ENCODE measurements at regions not wholly inside any gene's neighbourhood (a gene's known extent, or its start where the extent isn't known, plus 50 kb on each side); places are given as distances from the start of the nearest gene placed in this dataset.

- peaks cover 1% of the 10 kb centered on the region for H3K4me1 Mint-ChIP-seq (ENCODE audit: low read depth)
- no peaks in the 10 kb centered on the region for H3K36me3 Mint-ChIP-seq (ENCODE audit: low read depth)
- CTCF ChIA-PET: interaction anchor here (1.0 to 2.5 kb wide), 2 partner anchors 35 kb away, joined by 3 to 10 read pairs; no protein-coding TSS in a partner anchor
- no peaks in the 10 kb centered on the region for H3K9me3 Mint-ChIP-seq
- no peaks in the 10 kb centered on the region for H3K27me3 Mint-ChIP-seq
- DNase-seq: no peak
- POLR2A ChIA-PET: no interaction called here
- intact Hi-C loops (cut with micrococcal nuclease): no loop called here
- no peak overlapping the region for H3K27ac Mint-ChIP-seq
- no peak overlapping the region for H3K4me3 Mint-ChIP-seq
- TF ChIP-seq CTCF (IDR thresholded peaks at IDR 0.05): no peak
- no peak for ATAC-seq
These were observed 65.4 kb upstream of the GLS start for GRCh38 chr2:190815226-190815625.

- ChIA-PET CTCF (no interaction called here), POLR2A (no interaction called here)
- Mint-ChIP-seq H3K9me3 (no peaks in the 10 kb centered on the region), H3K4me3 (no peak overlapping the region), H3K4me1 (ENCODE audit: low read depth) (no peaks in the 10 kb centered on the region), H3K27ac (no peak overlapping the region), H3K27me3 (no peaks in the 10 kb centered on the region), H3K36me3 (ENCODE audit: low read depth) (no peaks in the 10 kb centered on the region)
- intact Hi-C loops (cut with micrococcal nuclease): no loop called here
- ATAC-seq (peak; percentile 34), DNase-seq (no peak)
- no peak for TF ChIP-seq CTCF (IDR thresholded peaks at IDR 0.05)
These were observed 63.5 kb upstream of the GLS start for GRCh38 chr2:190817082-190817481.

- H3K27ac Mint-ChIP-seq: no peak overlapping the region
- H3K4me3 Mint-ChIP-seq: no peak overlapping the region
- ChIA-PET POLR2A (interaction anchor here (0.8 kb wide), 1 partner anchor 73 kb away, joined by 3 read pairs; no protein-coding TSS in a partner anchor), CTCF (interaction anchor here (1.0 to 1.4 kb wide), 3 partner anchors 31 to 440 kb away, joined by 4 read pairs; no protein-coding TSS in a partner anchor)
- intact Hi-C loops (cut with micrococcal nuclease): no loop called here
- no peaks in the 10 kb centered on the region for H3K36me3 Mint-ChIP-seq (ENCODE audit: low read depth)
- H3K9me3 Mint-ChIP-seq: no peaks in the 10 kb centered on the region
- H3K4me1 Mint-ChIP-seq (ENCODE audit: low read depth): no peaks in the 10 kb centered on the region
- DNase-seq (no peak), ATAC-seq (no peak)
- no peak for TF ChIP-seq CTCF (IDR thresholded peaks at IDR 0.05)
- H3K27me3 Mint-ChIP-seq: no peaks in the 10 kb centered on the region
These were observed 60.8 kb upstream of the GLS start for GRCh38 chr2:190819840-190820301.

GRCh38 chr2:190820416-190820815, 60.2 kb upstream of the GLS start:
- Mint-ChIP-seq H3K27ac (no peak overlapping the region), H3K4me3 (no peak overlapping the region), H3K9me3 (no peaks in the 10 kb centered on the region), H3K27me3 (no peaks in the 10 kb centered on the region), H3K4me1 (ENCODE audit: low read depth) (no peaks in the 10 kb centered on the region), H3K36me3 (ENCODE audit: low read depth) (no peaks in the 10 kb centered on the region)
- CTCF ChIA-PET: interaction anchor here (1.0 to 1.4 kb wide), 4 partner anchors 13 to 441 kb away, joined by 3 to 4 read pairs (median 4); no protein-coding TSS in a partner anchor
- intact Hi-C loops (cut with micrococcal nuclease): no loop called here
- POLR2A ChIA-PET: interaction anchor here (0.8 kb wide), 1 partner anchor 73 kb away, joined by 3 read pairs; no protein-coding TSS in a partner anchor
- DNase-seq (no peak), ATAC-seq (no peak)
- TF ChIP-seq CTCF (IDR thresholded peaks at IDR 0.05): no peak

GRCh38 chr2:190822043-190822442, 58.6 kb upstream of the GLS start:
- no peaks in the 10 kb centered on the region for H3K27me3 Mint-ChIP-seq
- ChIA-PET POLR2A (interaction anchor here (0.7 to 1.1 kb wide), 2 partner anchors 16 to 289 kb away, joined by 3 read pairs; no protein-coding TSS in a partner anchor), CTCF (interaction anchor here (0.9 to 1.7 kb wide), 2 partner anchors 28 to 40 kb away, joined by 4 to 7 read pairs; no protein-coding TSS in a partner anchor)
- H3K27ac Mint-ChIP-seq: no peak overlapping the region
- no peaks in the 10 kb centered on the region for H3K9me3 Mint-ChIP-seq
- ATAC-seq: no peak
- H3K4me3 Mint-ChIP-seq: no peak overlapping the region
- DNase-seq: no peak
- intact Hi-C loops (cut with micrococcal nuclease): no loop called here
- no peak for TF ChIP-seq CTCF (IDR thresholded peaks at IDR 0.05)
- H3K4me1 Mint-ChIP-seq (ENCODE audit: low read depth): no peaks in the 10 kb centered on the region
- H3K36me3 Mint-ChIP-seq (ENCODE audit: low read depth): no peaks in the 10 kb centered on the region
